ENCODE measurements at regions not wholly inside any gene's neighbourhood (a gene's known extent, or its start where the extent isn't known, plus 50 kb on each side); places are given as distances from the start of the nearest gene placed in this dataset.

DNA sequence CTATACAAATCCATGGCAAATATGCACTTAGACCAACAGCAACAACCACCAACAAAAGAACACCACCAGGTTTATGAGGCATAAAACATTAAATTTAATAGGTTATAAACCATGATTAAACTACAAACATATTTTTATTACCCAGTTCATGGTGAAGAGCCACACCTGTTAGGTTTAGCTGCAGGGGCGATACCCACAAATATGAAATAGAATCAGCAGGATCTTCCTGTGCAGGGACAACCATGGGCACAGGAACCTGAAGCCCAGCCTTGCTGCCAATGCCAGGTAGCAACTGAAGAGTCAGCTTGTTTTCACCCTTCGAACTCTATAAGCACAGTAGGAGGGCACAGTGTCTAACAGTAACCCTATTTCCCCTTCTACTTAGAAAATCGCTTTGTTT, 675.0 kb downstream of the SATB2 start:
- Histone ChIP-seq H3K27me3 (ENCODE audit: control insufficient read depth, extremely low read depth, insufficient read depth, low read length) (no peaks in the 10 kb centered on the region), H3K36me3 (ENCODE audit: control insufficient read depth in 2 of 2, extremely low read depth in 1 of 2, insufficient read depth in 2 of 2, low read length in 2 of 2) (no peaks in the 10 kb centered on the region), H2AFZ (ENCODE audit: control insufficient read depth, low read length) (no peak overlapping the region), H4K20me1 (ENCODE audit: control insufficient read depth, extremely low read depth, insufficient read depth, low read length) (no peaks in the 10 kb centered on the region), H3K4me2 (ENCODE audit: control insufficient read depth, extremely low read depth, insufficient read depth, low read depth, low read length) (no peak overlapping the region), H3K4me3 (ENCODE audit: control insufficient read depth in 2 of 3, extremely low read depth in 1 of 3, insufficient read depth in 2 of 3, low read depth in 1 of 3, low read length in 3 of 3) (no peak overlapping the region), H3K4me1 (ENCODE audit: control insufficient read depth, extremely low read depth, insufficient read depth, low read length) (no peaks in the 10 kb centered on the region), H3K9me3 (ENCODE audit: control insufficient read depth, low read depth, low read length) (no peaks in the 10 kb centered on the region), H3K9me1 (ENCODE audit: control insufficient read depth, extremely low read depth, insufficient read depth, low read length) (no peaks in the 10 kb centered on the region), H3K79me2 (ENCODE audit: control insufficient read depth, insufficient read depth, low read length) (no peaks in the 10 kb centered on the region), H3K9ac (ENCODE audit: control insufficient read depth, extremely low read depth, insufficient read depth, low read length) (no peak overlapping the region), H3K27ac (ENCODE audit: control insufficient read depth, insufficient read depth, low read length) (no peak overlapping the region)
- dilution Hi-C loops (cut with MboI; ENCODE audit: extremely low pct_ligation_motif_present, low sequenced_read_pairs) = no loop called here
- FAIRE-seq = no peak
- TF ChIP-seq CTCF (optimal IDR thresholded peaks at IDR 0.05 in 1 of 3, IDR thresholded peaks at IDR 0.05 in 1 of 3, conservative IDR thresholded peaks at IDR 0.05 in 1 of 3; ENCODE audit: extremely low read depth in 1 of 3, insufficient read depth in 2 of 3, low read length in 3 of 3) (no peak), EZH2 (IDR thresholded peaks at IDR 0.05; ENCODE audit: low read length) (no peak)
- DNase-seq (ENCODE audit: low read depth, low spot score) = no peak

GRCh38 chr2:198776616-198777406, 680.9 kb downstream of the SATB2 start:
- Histone ChIP-seq H3K79me2 (ENCODE audit: control insufficient read depth, insufficient read depth, low read length) (no peaks in the 10 kb centered on the region), H2AFZ (ENCODE audit: control insufficient read depth, low read length) (no peak overlapping the region), H3K27ac (ENCODE audit: control insufficient read depth, insufficient read depth, low read length) (no peak overlapping the region), H3K27me3 (ENCODE audit: control insufficient read depth, extremely low read depth, insufficient read depth, low read length) (no peaks in the 10 kb centered on the region), H3K9me3 (ENCODE audit: control insufficient read depth, low read depth, low read length) (no peaks in the 10 kb centered on the region), H3K9me1 (ENCODE audit: control insufficient read depth, extremely low read depth, insufficient read depth, low read length) (no peaks in the 10 kb centered on the region), H3K4me2 (ENCODE audit: control insufficient read depth, extremely low read depth, insufficient read depth, low read depth, low read length) (no peak overlapping the region), H4K20me1 (ENCODE audit: control insufficient read depth, extremely low read depth, insufficient read depth, low read length) (no peaks in the 10 kb centered on the region), H3K4me3 (ENCODE audit: control insufficient read depth in 2 of 3, extremely low read depth in 1 of 3, insufficient read depth in 2 of 3, low read depth in 1 of 3, low read length in 3 of 3) (no peak overlapping the region), H3K9ac (ENCODE audit: control insufficient read depth, extremely low read depth, insufficient read depth, low read length) (no peak overlapping the region), H3K4me1 (ENCODE audit: control insufficient read depth, extremely low read depth, insufficient read depth, low read length) (no peaks in the 10 kb centered on the region), H3K36me3 (ENCODE audit: control insufficient read depth in 2 of 2, extremely low read depth in 1 of 2, insufficient read depth in 2 of 2, low read length in 2 of 2) (no peaks in the 10 kb centered on the region)
- DNase-seq (ENCODE audit: low read depth, low spot score) (no peak), FAIRE-seq (no peak)
- dilution Hi-C loops (cut with MboI; ENCODE audit: extremely low pct_ligation_motif_present, low sequenced_read_pairs) = no loop called here
- TF ChIP-seq CTCF (optimal IDR thresholded peaks at IDR 0.05 in 1 of 3, IDR thresholded peaks at IDR 0.05 in 1 of 3, conservative IDR thresholded peaks at IDR 0.05 in 1 of 3; ENCODE audit: extremely low read depth in 1 of 3, insufficient read depth in 2 of 3, low read length in 3 of 3) = no peak
- TF ChIP-seq EZH2 (IDR thresholded peaks at IDR 0.05; ENCODE audit: low read length) = no peak

All from keratinocyte (primary cell).